ENCODE measurements at regions not wholly inside any gene's neighbourhood (a gene's known extent, or its start where the extent isn't known, plus 50 kb on each side); places are given as distances from the start of the nearest gene placed in this dataset.
"Not testable (repeated sequence)": the region's sequence is repeated elsewhere in the genome, so short reads cannot be mapped to it uniquely, and the experiment has no call there.

DNA sequence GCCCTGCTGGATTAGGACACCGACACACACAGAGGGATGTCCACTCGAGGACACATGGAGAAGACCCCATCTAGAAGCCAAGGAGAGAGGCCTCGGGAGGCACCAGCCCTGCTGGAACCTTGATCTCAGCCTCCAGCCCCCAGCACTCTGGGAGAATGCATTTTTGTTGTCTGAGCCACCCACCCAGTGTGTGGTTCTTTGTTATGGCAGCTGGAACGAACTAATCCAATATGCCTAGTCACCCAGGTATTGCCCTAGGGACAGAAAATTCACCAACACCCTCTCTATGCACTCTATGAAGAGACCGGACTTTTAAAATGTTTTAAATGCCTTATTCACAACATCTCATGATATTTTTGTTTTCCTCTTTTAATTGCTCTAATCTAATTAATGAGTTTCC lies 117.4 kb downstream of the CRYAA start:
- DNase-seq, result no peak

DNA sequence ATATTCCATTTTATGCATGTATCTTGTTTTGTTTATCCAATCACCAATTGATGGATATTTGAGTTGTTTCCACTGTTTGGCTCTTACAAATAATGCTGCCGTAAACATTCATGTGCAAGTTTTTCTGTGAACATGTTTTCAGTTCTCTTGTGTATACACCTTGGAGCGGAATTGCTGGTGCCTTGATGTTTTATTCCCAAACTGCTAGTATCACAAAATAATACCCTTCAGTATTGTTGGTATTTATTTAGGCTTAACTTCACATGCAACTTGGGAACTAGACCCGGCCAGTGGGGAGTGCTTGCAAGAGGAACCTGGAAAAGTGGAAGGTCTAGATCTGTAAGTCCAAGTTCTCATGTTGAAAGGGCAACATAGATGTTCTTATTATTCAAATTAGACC lies 115.9 kb downstream of the CRYAA start:
- DNase-seq, result no peak

DNA sequence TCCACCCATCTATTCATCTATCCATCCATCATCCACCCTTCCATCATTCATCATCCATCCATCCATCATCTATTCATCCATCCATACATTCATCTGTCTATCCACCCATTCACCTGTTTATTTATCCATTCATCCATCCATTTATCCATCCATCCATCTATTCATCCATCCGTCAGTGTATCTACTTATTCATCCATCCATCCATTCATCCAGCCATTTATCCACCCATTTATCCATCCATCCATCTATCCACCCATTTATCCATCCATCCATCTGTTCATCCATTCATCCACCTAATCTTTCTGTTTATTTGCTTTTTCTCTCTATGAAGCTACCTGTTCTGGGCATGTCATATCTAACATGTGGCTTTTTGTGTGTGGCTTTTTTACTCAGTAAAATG lies 115.4 kb downstream of the CRYAA start:
- DNase-seq, result no peak

DNA sequence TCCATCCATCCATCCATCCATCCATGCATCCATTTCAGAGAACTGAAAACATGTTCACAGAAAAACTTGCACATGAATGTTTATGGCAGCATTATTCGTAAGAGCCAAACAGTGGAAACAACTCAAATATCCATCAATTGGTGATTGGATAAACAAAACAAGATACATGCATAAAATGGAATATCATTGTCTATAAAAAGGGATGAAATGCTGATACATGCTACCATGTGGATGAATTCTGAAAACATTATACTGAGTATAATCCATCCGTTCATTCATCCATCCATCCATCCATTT lies 115.1 kb downstream of the CRYAA start:
- DNase-seq, result not testable (repeated sequence)

DNA sequence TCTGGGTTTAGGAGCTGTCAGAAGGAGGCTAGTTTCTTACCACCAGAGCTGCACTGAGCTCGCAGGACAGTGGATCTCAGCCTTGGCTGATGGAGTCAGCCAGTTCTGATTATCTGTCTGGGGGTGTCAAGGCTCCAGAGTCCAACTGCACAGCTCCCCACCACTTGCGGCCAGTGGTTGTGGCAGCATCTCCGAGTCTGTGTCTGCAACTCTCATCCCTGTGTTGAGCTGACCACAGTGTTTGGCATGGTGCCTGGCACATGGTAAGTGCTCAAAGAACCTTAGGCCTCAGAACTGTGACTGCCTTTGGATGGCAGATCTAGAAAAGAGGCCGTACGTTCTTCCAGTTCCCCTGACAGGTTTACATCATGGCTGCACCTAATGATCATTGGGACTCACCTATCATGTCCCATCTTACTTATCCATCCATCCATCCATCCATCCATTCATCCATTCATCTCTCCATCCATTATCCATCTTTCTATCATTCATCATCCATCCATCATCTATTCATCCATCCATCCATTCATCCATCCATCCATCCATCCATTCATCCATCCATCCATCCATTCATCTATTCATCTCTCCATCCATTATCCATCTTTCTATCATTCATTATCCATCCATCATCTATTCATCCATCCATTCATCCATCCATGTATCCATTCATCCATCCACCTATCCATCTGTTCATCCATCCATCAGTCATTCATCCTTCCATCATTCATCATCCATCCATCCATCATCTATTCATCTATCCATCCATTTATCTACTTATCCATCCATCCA lies 114.5 kb downstream of the CRYAA start:
- no peak for DNase-seq

DNA sequence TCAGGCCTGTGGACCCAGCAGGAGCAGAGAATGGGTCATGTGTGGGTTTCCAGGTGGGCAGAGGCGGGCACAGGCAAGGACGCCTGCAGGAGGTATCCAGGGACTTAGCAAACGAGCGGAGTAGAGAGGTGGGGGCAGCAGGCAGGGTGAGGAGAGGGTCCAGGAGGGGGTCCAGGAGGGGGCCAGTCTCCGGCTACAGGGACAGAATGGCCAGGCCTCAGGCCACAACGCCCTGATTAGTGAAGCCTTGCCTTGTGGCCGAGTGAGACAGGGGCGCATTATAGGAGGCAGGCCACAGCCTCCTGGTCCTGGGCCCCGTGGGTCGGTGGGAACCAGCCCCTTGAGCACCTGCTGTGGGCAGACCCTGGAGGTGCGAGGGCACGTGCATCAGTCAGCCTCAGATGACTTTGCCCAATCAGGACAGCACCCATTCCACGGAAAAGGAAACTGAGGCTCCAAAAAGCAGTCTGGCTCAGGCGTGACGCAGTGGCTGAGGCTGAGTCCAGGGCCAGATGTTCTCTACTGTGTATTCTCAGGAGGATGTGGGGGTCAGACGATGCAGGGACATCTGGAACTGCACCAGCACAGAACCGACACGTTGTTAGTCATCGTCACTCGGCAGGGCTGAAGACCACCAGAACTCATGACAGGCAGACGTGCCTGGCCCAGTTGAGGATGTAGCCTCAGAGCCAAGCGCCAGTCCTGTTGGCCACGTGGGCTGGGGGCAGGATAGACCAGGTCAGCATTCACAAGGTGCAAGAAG lies 113.7 kb downstream of the CRYAA start:
- DNase-seq, result no peak

DNA sequence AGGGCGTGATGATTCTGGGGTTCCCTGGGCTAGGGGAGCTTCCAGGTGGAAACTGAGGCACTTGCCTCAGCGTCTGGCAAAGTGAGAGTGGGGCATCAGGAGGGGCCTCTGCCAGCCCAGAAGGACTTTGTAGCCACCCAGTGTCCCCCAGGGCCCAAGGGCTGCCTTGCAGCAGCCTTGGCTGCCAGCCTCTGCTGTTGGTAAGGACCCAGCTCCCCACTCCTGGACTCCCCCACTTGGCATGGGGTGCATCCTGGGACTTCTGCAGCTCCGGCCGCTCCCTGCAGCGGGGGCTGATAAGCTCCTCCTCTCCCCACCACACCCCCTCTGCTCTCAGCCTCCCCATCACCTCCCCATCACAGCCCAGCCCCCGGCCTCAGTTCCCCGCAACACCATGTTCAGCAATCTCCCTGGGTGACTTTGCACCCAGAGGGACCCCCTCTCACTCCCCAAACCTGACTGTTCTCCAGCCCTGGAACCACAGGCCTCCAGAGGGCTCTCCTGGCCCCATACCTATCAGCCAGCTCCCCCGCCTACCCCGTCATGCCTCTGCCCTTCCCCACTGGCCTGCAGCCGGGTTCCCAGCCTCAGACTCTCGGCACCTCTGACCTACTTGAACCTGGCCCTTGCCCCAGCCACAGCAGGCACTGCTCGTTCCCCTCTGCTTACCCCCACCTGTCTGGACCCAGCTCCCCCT lies 113.0 kb downstream of the CRYAA start:
- no peak for DNase-seq

DNA sequence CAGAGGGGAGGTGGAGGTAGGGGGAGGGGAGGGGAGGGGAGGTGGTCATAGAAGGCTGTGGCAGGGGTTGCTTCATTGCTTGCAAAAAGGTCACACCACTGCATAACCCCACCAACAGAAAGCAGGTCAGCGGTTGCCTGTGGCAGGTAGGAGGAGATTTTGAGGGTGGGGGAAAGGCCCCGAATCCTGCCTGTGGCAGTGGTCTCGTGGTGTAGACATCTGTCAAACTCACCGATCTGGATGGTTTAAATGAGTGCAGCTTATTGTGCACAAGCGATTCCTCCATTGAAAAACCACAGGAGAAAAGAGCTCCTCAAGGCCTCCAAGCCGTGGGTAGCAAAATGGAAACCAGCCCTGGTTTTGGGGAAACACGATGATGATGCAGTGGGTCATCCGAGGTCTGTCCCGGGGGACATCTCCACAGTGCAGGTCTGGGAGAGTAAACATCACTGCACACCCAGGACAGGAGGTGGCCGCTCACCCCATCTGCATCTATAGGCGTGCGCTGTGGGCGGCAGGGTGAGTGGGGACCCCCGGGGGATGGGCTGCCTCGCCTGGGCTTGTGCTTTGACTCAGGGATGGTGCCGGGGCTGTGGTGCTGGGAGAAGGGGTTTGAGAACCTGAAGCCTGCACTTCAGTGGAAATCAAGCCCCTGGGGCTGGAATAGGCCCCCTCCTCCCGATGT lies 112.3 kb downstream of the CRYAA start:
- DNase-seq, result no peak

DNA sequence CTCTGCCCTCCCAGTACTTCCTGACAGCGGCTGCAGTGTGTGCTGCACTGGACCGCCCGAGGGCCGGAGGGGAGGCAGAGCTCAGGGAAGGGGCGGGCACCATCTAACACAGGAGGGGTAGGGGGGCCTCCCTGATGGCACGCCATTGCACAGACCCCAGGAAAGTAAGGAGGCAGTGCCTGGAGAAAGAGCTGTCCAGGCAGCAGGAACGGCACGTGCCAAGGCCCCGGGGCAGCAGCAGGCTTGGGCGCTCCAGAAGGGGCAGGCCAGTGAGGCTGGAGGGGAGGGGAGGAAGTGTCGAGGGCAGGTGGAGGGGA lies 110.7 kb downstream of the CRYAA start:
- no peak for DNase-seq

DNA sequence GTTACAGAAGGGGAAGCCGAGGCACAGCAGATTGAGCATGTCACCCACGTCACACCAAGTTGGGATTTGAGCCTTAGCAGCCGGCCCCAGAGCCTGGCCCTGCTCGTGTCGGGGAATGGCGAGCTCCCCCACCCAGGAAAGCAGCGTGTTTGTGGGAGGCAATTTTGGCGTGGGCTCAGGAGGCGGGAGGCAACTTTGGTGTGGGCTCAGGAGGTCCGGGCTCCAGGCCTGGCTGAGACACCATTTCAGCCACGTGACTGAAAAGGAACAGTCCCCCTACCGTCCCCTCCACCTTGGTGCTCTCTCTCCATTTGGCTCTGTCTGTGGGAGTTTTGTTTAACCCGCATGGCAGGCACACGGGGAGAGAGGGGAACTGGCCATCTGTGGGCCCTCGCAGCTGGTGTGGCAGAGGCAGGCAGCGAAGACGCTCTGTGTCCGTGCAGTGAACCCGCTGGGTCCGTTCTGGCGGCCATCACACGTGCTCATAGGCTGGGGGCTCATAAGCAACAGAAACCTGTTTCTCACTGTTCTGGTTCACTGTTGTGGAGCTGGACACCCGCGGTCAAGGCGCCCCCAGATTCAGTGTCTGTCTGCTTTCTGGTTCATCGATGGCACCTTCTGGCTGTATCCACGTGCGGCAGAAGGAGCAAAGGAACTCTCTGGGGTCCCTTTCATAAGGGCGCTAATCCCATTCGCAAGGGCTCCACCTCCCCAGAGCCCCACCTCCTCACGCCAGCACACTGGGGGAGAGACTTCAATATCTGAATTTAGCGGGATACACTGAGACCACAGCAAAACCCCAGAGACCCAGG lies 110.2 kb downstream of the CRYAA start:
- no peak for DNase-seq

DNA sequence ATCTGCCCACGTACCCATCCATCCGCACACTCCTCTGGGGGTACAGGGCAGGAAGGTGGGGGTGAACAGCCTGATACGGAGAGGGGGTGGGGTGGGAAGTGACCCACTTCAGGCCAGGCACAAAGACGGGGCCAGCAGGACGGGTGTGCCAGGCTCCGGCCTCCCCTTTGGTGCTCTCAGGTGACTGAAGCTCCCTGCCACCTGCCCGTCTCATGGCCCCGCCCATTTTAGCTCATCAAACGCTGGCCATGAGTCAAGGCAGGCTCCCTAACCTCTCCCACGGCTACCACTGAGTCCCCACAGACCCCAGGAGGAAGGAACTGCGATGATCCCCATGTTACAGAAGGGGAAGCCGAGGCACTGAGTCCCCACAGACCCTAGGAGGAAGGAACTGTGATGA lies 109.6 kb downstream of the CRYAA start:
- no peak for DNase-seq

DNA sequence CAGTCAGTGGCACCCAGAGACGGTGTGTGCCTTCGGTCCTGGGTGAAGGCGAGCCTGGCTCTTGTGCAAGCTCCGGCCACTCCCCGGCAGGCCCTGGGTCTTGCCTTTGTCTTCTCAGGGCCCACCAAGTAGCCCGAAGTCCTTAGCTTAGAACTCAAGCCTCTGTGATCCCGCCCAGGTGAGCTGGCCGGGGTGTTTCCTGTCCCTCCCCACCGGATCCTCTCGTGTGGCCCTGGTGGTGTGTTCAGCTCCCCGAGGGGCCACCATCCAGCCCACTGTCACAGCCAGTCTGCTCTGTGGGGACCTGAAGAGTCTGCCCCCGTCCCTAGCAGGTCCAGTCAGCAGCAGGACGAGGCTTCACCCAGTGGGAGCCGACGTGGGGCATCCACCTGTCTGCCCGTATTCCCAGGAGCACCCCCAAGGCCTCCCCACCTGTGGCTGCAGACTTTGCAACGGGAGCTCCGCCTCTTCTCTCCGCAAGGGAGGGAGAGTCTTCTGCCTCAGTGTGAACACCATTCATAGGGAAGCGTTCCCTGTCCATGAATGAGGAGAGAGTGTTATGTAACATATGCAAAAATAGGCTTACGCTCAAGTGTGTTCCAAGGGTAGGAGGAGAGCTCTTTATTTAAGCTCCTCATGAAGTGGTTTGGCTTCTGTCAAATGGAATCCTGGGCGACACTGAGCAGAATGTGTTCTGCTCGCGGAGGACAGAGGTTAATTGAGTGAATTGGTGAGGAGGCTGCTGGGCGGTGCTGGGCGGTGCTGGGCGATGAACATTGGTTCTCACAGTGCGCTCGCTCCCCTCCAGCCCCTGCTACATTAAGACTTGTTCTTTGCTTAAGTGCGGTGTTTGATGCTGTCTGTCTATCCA lies 108.9 kb downstream of the CRYAA start:
- no peak for DNase-seq

DNA sequence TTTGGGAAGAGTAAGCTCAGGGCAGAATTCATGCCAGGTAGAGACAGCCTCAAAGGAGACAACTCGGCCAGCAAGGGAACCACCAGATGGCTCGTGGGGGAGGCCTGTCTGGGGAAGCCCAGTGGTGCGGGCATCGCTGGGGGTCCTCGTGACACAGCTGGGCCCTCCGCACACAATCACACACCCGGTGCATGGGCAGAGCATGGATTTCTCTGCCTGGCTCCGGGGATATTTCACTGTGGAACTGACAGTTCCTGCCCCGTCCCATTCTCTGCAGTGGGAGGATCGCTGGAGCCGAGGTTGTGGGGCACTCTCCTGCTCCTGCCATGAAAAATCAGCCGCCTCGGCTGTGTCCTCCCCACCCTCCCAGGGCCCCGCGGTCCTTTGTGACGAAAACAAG lies 108.0 kb downstream of the CRYAA start:
- no peak for DNase-seq

DNA sequence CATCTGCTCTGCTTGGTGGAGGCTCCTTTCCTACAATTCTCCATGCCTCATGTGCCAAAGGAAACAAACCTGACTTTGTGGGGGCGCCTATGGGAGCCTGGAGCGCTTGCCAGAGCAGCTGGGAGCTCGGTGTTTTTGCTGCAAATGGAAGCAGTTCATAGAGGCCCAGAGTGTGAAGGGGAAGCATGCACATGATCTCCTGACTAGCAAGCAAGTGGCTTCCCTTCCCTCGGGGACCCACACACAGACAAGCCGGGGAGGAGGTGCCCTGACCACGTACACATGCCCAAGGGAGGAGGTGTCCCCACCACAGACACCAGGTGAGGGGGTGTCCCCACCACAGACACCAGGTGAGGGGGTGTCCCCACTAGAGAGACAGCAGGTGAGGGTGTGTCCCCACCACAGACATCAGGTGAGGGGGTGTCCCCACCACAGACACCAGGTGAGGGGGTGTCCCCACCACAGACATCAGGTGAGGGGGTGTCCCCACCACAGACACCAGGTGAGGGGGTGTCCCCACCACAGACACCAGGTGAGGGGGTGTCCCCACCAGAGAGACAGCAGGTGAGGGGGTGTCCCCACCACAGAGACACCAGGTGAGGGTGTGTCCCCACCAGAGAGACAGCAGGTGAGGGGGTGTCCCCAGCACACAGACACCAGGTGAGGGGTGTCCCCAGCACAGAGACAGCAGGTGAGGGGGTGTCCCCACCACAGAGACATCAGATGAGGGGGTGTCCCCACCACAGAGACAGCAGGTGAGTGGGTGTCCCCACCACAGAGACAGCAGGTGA lies 106.8 kb downstream of the CRYAA start:
- no peak for DNase-seq

DNA sequence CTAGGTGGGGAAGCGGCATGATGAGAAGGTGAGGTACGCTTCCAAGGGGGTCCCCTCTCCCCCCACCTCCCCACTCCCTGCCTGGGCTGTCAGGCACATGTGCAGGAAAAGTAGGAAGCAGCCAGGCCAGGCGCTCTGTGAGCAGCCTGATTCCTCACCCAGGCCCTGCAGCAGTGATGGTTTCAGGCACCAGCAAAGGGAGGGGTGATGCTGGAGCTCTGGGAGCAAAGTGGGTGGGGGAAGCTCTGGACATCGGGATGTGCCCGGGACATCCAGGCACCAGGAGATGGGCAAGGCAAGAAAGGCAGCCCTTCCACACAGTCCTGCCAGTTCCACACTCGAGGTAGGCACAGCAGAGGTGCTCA lies 106.1 kb downstream of the CRYAA start:
- no peak for DNase-seq

DNA sequence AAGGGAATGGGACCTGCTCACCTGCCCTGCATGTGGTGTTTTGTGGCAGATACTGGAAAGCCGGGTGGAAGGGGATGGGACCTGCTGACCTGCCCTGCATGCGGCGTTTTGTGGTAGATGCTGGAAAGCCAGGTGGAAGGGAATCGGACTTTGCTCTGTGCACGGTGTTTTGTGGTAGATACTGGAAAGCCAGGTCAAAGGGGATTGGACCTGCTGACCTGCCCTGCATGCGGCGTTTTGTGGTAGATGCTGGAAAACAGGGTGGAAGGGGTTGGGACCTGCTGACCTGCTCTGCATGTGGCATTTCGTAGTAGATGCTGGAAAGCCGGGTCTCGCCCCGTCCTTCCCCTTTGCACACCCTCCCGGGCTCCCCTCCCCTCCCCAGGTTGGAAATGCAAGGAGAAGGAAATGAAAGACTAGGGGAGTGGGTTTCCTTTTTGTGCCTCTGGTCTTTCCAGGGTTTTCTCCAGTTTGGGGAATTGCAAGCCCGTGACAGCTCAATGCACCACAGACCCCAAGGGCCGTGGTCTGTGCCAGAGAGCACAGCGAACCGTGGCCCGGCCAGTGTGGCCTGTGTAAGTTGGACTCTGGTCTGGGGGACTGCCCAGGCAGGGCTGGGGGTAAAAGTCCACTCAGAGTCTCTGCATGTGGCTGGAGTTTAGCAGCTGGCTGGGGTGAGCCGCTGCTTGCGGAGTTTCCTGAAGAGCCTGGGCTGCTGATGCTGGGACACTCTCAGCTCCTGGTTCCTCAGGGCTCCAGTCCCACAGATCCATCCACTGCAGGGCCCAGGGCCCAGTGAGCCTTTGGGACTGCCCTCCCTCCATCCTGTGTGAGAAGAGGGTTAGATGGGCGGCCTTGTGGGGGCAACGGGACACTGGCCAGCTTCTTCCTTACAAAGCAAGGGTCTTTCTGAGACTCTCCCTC lies 105.5 kb downstream of the CRYAA start:
- no peak for DNase-seq

DNA sequence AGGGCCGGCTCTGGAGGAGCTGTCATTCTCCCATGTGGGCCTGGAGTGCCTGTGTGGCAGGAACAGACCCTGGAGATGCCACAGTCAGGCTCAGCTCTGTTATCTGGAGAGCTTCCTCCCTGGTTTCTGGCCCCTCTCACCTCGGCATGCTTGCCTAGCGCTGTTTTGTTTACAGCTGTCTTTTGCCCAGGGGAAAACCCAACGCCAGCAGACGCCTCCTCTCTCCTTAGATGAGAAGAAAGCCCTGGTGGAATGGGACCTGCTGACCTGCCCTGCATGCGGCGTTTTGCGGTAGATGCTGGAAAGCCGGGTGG lies 104.9 kb downstream of the CRYAA start:
- no peak for DNase-seq

DNA sequence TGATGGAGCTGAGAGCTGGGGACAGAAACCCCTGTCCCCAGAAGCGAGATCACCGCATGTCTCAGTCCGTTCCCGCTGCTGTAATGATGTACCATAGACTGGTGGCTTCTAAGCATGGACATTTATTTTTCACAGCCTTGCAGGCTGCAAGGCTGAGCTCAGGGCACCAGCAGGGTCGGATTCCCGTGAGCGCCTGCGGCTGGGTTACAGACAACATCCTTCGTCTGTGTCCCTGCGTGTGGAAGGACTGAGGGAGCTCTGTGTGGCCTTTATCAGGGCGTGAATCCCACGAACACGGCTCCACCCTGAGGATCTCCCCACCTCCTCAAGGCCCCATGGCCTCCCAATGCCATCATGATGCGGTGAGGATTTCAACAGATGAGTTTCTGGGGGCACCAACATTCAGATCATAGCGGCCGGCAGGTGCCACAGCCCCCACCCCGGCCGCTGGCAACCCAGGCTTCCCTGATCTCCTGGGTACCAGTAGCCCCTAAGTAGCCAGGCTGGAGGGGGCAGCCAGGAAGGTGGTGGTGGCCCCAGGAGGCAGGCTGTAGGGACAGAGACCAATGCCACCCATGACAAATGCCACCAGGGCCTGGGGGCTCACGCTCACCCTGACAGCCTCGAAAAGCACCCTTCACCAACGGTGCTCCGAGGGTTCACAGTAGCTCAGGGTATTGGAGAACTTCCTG lies 104.4 kb downstream of the CRYAA start:
- no peak for DNase-seq

DNA sequence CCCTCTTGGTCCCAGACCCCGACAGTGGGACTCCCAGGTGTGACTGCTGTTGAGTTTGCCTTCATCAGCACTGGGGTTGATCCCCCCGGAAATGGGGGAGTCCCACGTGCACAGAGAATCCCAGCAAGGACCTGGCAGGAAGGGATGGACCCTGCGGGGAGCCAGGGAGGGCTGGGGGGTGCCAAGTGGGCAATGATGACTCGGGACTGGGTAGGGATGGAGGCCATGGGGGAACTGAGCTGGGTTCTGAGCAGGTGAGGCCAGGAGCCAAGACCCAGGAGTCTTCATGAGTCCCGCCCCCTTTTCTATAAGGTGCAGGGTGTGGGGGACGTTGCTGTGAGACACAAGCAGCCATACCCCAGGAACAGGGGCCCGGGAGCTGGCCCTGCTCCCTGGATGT lies 103.8 kb downstream of the CRYAA start:
- DNase-seq, result no peak
